Tibial nerve (tissue), 3 donors: ENCODE measurements at regions not wholly inside any gene's neighbourhood (a gene's known extent, or its start where the extent isn't known, plus 50 kb on each side); places are given as distances from the start of the nearest gene placed in this dataset.

Source experiments
- CTCF ChIP-seq, 5 experiments: fragments of 200-600 bp in 3 of 5; fragments of 450-650 bp in 2 of 5; sonication (generic) in 3 of 5; IDR thresholded peaks; one replicate each; pipeline ENCODE4 v1.5.1; 2016 to 2019; ENCODE audit warnings: antibody characterized with exemption in 5 of 5, mild to moderate bottlenecking in 3 of 5, moderate library complexity in 2 of 5
- POLR2A ChIP-seq, 2 donors: fragments of 450-650 bp; IDR thresholded peaks; one replicate each; pipeline ENCODE4 v1.6.1; 2017; ENCODE audit warnings: antibody characterized with exemption in 2 of 2, mild to moderate bottlenecking in 2 of 2, moderate library complexity in 2 of 2

DNA sequence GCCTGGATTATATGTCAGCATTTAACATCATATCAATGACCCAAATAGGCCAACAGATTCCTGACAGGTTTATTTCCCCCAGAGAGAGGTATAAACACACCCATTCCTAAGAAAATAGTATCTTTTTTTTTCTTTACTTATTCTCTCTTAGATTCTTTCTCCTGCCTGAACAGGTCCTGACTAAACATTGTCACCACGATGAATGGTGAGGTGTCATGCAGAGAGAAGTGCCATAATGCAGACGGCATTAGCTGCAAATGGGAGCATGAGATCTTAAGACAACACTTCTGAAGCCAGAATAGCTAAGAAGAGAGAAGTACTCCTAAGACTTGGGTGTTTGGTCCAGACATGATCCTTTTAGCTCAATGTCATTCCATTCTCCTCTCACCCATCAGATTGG, 131.3 kb downstream of the ZNF648 start:
- TF ChIP-seq CTCF (IDR thresholded peaks at IDR 0.05) = no peak
- TF ChIP-seq POLR2A (IDR thresholded peaks at IDR 0.05) = no peak
